H1 (cell line): ENCODE measurements at regions not wholly inside any gene's neighbourhood (a gene's known extent, or its start where the extent isn't known, plus 50 kb on each side); places are given as distances from the start of the nearest gene placed in this dataset.

ENCODE experiments used
- CTCF ChIA-PET: fragments of 300-600 bp; sonication (Branson Sonifier 250); formaldehyde crosslinking; loops from one replicate; lab custom pipeline; 2021; ENCODE audit not compliant: partially characterized antibody; lab: Charles Lee
- POLR2A ChIA-PET: fragments of 300-600 bp; sonication (Branson Sonifier 250); formaldehyde crosslinking; loops from one replicate; lab custom pipeline; 2021; ENCODE audit warnings: inconsistent platforms; ENCODE audit not compliant: partially characterized antibody; lab: Charles Lee
- DNase-seq, 2 experiments: peaks; one replicate each; pipeline versions ENCODE4 v3.0.0 to v3.0.0-alpha.2; 2010 to 2022; ENCODE audit warnings: low spot score in 2 of 2, low read depth in 1 of 2, mixed read lengths in 1 of 2
- FAIRE-seq: peaks from 2 replicates; lab custom pipeline; 2011; peaks lifted over from hg19 to GRCh38; lab: Jason Lieb, UNC
- H2AFZ ChIP-seq: 2 replicates; pipeline ENCODE4 v1.8.1; 2012; ENCODE audit warnings: low read length, inconsistent platforms
- H2AK5ac ChIP-seq: 2 replicates; pipeline ENCODE4 v1.6.1; 2013; ENCODE audit warnings: low read depth, low read length
- H2BK120ac ChIP-seq: replicated peaks from 2 replicates; pipeline ENCODE3; 2013; ENCODE audit warnings: low read depth, low read length, inconsistent platforms
- H2BK12ac ChIP-seq: 2 replicates; pipeline ENCODE4 v1.6.1; 2013; ENCODE audit warnings: low read depth, low read length
- H2BK15ac ChIP-seq: 2 replicates; pipeline ENCODE4 v1.6.1; 2013; ENCODE audit warnings: low read length
- H2BK20ac ChIP-seq: 2 replicates; pipeline ENCODE4 v1.6.1; 2013; ENCODE audit warnings: low read length
- H2BK5ac ChIP-seq: 2 replicates; pipeline ENCODE4 v1.6.1; 2013; ENCODE audit warnings: low read depth, low read length
- H3K14ac ChIP-seq: 2 replicates; pipeline ENCODE4 v1.6.1; 2013; ENCODE audit warnings: inconsistent platforms; ENCODE audit not compliant: insufficient read length
- H3K18ac ChIP-seq: 2 replicates; pipeline ENCODE4 v1.6.1; 2013; ENCODE audit warnings: low read length; ENCODE audit errors: extremely low read depth
- H3K23ac ChIP-seq: 2 replicates; pipeline ENCODE4 v1.6.1; 2013; ENCODE audit warnings: inconsistent platforms; ENCODE audit not compliant: insufficient read length
- H3K23me2 ChIP-seq: 2 replicates; pipeline ENCODE4 v1.6.1; 2013; ENCODE audit warnings: low read depth, low read length
- H3K27ac ChIP-seq: 2 replicates; pipeline ENCODE4 v1.6.1; 2011; ENCODE audit warnings: low read depth, low read length, inconsistent platforms
- H3K27me3 ChIP-seq, 4 experiments: replicated peaks in 1 of 4; 1 replicate in 1 of 4; 2 replicates in 3 of 4; pipeline versions ENCODE4 v1.6.1 to v1.8.1; 2011 to 2013; ENCODE audit warnings: low read length in 3 of 4, mild to moderate bottlenecking in 3 of 4, inconsistent platforms in 2 of 4, mixed read lengths in 2 of 4, moderate library complexity in 1 of 4; ENCODE audit not compliant: control insufficient read depth in 3 of 4, insufficient read depth in 3 of 4; ENCODE audit errors: extremely low read depth in 1 of 4
- H3K36me3 ChIP-seq, 4 experiments: 2 replicates each; pipeline versions ENCODE4 v1.6.1 to v1.8.1; 2011 to 2013; ENCODE audit warnings: mild to moderate bottlenecking in 4 of 4, low read length in 3 of 4, moderate library complexity in 2 of 4, control low read depth in 1 of 4, inconsistent platforms in 1 of 4; ENCODE audit not compliant: insufficient read depth in 4 of 4, control insufficient read depth in 2 of 4
- H3K4ac ChIP-seq: replicated peaks from 2 replicates; pipeline ENCODE3; 2013; ENCODE audit warnings: low read length, low read depth, mixed read lengths, inconsistent platforms; ENCODE audit not compliant: insufficient read length
- H3K4me1 ChIP-seq, 4 experiments: replicated peaks in 1 of 4; 1 replicate in 1 of 4; 2 replicates in 3 of 4; pipeline versions ENCODE4 v1.6.1 to v1.8.1; 2011 to 2013; ENCODE audit warnings: low read length in 3 of 4, inconsistent platforms in 2 of 4, mixed read lengths in 1 of 4; ENCODE audit not compliant: insufficient read depth in 4 of 4, control insufficient read depth in 3 of 4
- H3K4me2 ChIP-seq, 2 experiments: 2 replicates each; pipeline versions ENCODE4 v1.6.1 to v1.8.1; 2011 to 2013; ENCODE audit warnings: low read depth in 2 of 2, low read length in 2 of 2, control low read depth in 1 of 2, inconsistent platforms in 1 of 2, mild to moderate bottlenecking in 1 of 2; ENCODE audit not compliant: insufficient read depth in 1 of 2
- H3K4me3 ChIP-seq, 4 experiments: fragments of 200-600, 300-600 bp in 1 of 4; sonication (generic), shearing (Covaris generic), sonication (Bioruptor Twin) in 1 of 4; 2 replicates each; pipeline versions ENCODE4 v1.5.1 to v1.8.1; 2011 to 2016; ENCODE audit warnings: low read length in 4 of 4, low read depth in 3 of 4, control low read depth in 2 of 4, inconsistent platforms in 2 of 4, mild to moderate bottlenecking in 2 of 4, mixed read lengths in 1 of 4, moderate library complexity in 1 of 4; ENCODE audit not compliant: insufficient read depth in 2 of 4; ENCODE audit errors: extremely low read depth in 1 of 4
- H3K56ac ChIP-seq: replicated peaks from 2 replicates; pipeline ENCODE3; 2013; ENCODE audit warnings: low read depth, mild to moderate bottlenecking, mixed read lengths, low read length, inconsistent platforms; ENCODE audit not compliant: insufficient read length
- H3K79me1 ChIP-seq: 2 replicates; pipeline ENCODE4 v1.6.1; 2013; ENCODE audit warnings: low read depth, low read length, control low read depth
- H3K79me2 ChIP-seq, 2 experiments: 2 replicates each; pipeline versions ENCODE4 v1.6.1 to v1.8.1; 2012 to 2013; ENCODE audit warnings: low read length in 2 of 2, mild to moderate bottlenecking in 2 of 2, inconsistent platforms in 1 of 2; ENCODE audit not compliant: insufficient read depth in 2 of 2, control insufficient read depth in 1 of 2
- H3K9ac ChIP-seq, 4 experiments: replicated peaks in 1 of 4; 1 replicate in 1 of 4; 2 replicates in 3 of 4; pipeline versions ENCODE4 v1.6.1 to v1.8.1; 2011 to 2013; ENCODE audit warnings: low read depth in 3 of 4, low read length in 3 of 4, control low read depth in 2 of 4, mild to moderate bottlenecking in 2 of 4, moderate library complexity in 2 of 4, inconsistent platforms in 1 of 4; ENCODE audit errors: extremely low read depth in 1 of 4
- H3K9me3 ChIP-seq, 2 experiments: 2 replicates each; pipeline versions ENCODE4 v1.6.1 to v1.8.1; 2012 to 2013; ENCODE audit warnings: mild to moderate bottlenecking in 2 of 2, moderate library complexity in 2 of 2, control low read depth in 1 of 2, inconsistent platforms in 1 of 2, low read depth in 1 of 2, low read length in 1 of 2, mixed read lengths in 1 of 2; ENCODE audit not compliant: insufficient read depth in 2 of 2
- H4K20me1 ChIP-seq, 2 experiments: replicated peaks in 1 of 2; 2 replicates each; pipeline versions ENCODE3 to v1.8.1; 2011 to 2013; ENCODE audit warnings: inconsistent platforms in 2 of 2, low read length in 2 of 2, mild to moderate bottlenecking in 1 of 2; ENCODE audit not compliant: insufficient read depth in 2 of 2, control insufficient read depth in 1 of 2
- H4K5ac ChIP-seq: 2 replicates; pipeline ENCODE4 v1.6.1; 2013; ENCODE audit warnings: low read length, low read depth, mixed read lengths, inconsistent platforms; ENCODE audit not compliant: insufficient read length
- H4K8ac ChIP-seq: 2 replicates; pipeline ENCODE4 v1.8.0; 2013; ENCODE audit warnings: mild to moderate bottlenecking, moderate library complexity, low read length, inconsistent platforms; ENCODE audit not compliant: insufficient read depth; ENCODE audit errors: extremely low read depth
- H4K91ac ChIP-seq: replicated peaks from 2 replicates; pipeline ENCODE3; 2013; ENCODE audit warnings: low read length, mixed read lengths, inconsistent platforms; ENCODE audit not compliant: insufficient read length
- FOSL1 ChIP-seq: IDR thresholded peaks from 2 replicates; pipeline ENCODE4 v1.6.1; 2011; ENCODE audit warnings: mild to moderate bottlenecking, low read depth, low read length, moderate library complexity; ENCODE audit not compliant: insufficient read depth
- HDAC2 ChIP-seq, 2 experiments: fragments of 300-600 bp in 1 of 2; sonication (generic) in 1 of 2; IDR thresholded peaks; 2 replicates each; pipeline ENCODE4 v1.6.1; 2011 to 2012; ENCODE audit warnings: low read depth in 2 of 2, low read length in 2 of 2, mild to moderate bottlenecking in 2 of 2, moderate library complexity in 2 of 2, borderline replicate concordance in 1 of 2, inconsistent platforms in 1 of 2
- POLR2A ChIP-seq, 2 experiments: IDR thresholded peaks; 1 replicate in 1 of 2; 2 replicates in 1 of 2; pipeline ENCODE4 v1.6.1; 2011; ENCODE audit warnings: low read depth in 2 of 2, low read length in 2 of 2, mild to moderate bottlenecking in 2 of 2; ENCODE audit errors: control extremely low read depth in 1 of 2
- SAP30 ChIP-seq: fragments of 300-600 bp; sonication (generic); IDR thresholded peaks from 2 replicates; pipeline ENCODE4 v1.7.1; 2012; ENCODE audit warnings: low read length, moderate library complexity, mild to moderate bottlenecking, inconsistent platforms; ENCODE audit not compliant: insufficient read depth, insufficient replicate concordance
- SP2 ChIP-seq: IDR thresholded peaks from 2 replicates; pipeline ENCODE4 v1.6.1; 2012; ENCODE audit warnings: mild to moderate bottlenecking, low read length, inconsistent platforms
- ZNF274 ChIP-seq: IDR thresholded peaks from 2 replicates; pipeline ENCODE4 v1.7.0; 2012; ENCODE audit warnings: low read length, borderline replicate concordance; ENCODE audit errors: extremely low read depth
- WGBS, 2 experiments: shearing (Covaris generic) in 1 of 2; methylation state at CpG; one replicate each; pipeline versions ENCODE4 v1.1.6 to v1.1.7; 2013 to 2015; ENCODE audit warnings: low lambda C conversion rate in 2 of 2, mixed read lengths in 2 of 2, inconsistent platforms in 1 of 2, low coverage in 1 of 2, missing lambda C conversion rate in 1 of 2; ENCODE audit not compliant: insufficient replicate concordance in 2 of 2, insufficient coverage in 1 of 2, insufficient read length in 1 of 2; ENCODE audit errors: extremely low coverage in 1 of 2, missing lambda C conversion rate in 1 of 2; 5-methylcytosine and 5-hydroxymethylcytosine counted together
- TF ChIP-seq, protein P1 (sequence below): IDR thresholded peaks from 2 replicates; pipeline ENCODE4 v1.6.1; 2012; ENCODE audit warnings: inconsistent platforms
- TF ChIP-seq, protein P2 (sequence below): IDR thresholded peaks from 2 replicates; pipeline ENCODE4 v1.6.1; 2011; ENCODE audit warnings: low read length, improper control_type of control experiment

- FAIRE-seq (no peak), DNase-seq (no peak)
- Histone ChIP-seq H3K79me2 (no peaks in the 10 kb centered on the region), H2BK5ac (no peak overlapping the region), H2BK120ac (no peak overlapping the region), H3K4me1 (peaks cover 0 to under 1% (median 0%) of the 10 kb centered on the region in 4 experiments; a peak in 1 of 7 replicates), H3K18ac (no peak overlapping the region), H4K5ac (no peak overlapping the region), H4K91ac (no peak overlapping the region), H2AK5ac (no peak overlapping the region), H4K20me1 (no peaks in the 10 kb centered on the region), H3K36me3 (no peaks in the 10 kb centered on the region), H3K9me3 (no peaks in the 10 kb centered on the region), H2BK15ac (no peak overlapping the region), H3K23me2 (no peaks in the 10 kb centered on the region), H3K56ac (no peak overlapping the region), H3K4me3 (no peak overlapping the region), H3K4ac (no peak overlapping the region), H4K8ac (no peak overlapping the region), H3K9ac (no peak overlapping the region), H3K14ac (no peak overlapping the region), H2BK12ac (no peak overlapping the region), H2BK20ac (no peak overlapping the region), H2AFZ (no peak overlapping the region), H3K79me1 (no peaks in the 10 kb centered on the region), H3K23ac (no peak overlapping the region), H3K27ac (no peak overlapping the region), H3K27me3 (no peaks in the 10 kb centered on the region), H3K4me2 (no peak overlapping the region)
- ChIA-PET CTCF (interaction anchor here (0.6 kb wide), 1 partner anchor 100 kb away, joined by 3 read pairs; no protein-coding TSS in a partner anchor), POLR2A (interaction anchor here (0.6 kb wide), 1 partner anchor 1595 kb away, joined by 5 read pairs; no protein-coding TSS in a partner anchor)
- TF ChIP-seq ZNF274: no peak
- TF ChIP-seq POLR2A (IDR thresholded peaks at IDR 0.05; ENCODE audit: control extremely low read depth in 1 of 2, low read depth in 2 of 2, low read length in 2 of 2): no peak
- TF ChIP-seq, protein P1, sequence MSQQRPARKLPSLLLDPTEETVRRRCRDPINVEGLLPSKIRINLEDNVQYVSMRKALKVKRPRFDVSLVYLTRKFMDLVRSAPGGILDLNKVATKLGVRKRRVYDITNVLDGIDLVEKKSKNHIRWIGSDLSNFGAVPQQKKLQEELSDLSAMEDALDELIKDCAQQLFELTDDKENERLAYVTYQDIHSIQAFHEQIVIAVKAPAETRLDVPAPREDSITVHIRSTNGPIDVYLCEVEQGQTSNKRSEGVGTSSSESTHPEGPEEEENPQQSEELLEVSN: no peak
- no peak for TF ChIP-seq FOSL1
- no peak for TF ChIP-seq SP2
- TF ChIP-seq, protein P2, sequence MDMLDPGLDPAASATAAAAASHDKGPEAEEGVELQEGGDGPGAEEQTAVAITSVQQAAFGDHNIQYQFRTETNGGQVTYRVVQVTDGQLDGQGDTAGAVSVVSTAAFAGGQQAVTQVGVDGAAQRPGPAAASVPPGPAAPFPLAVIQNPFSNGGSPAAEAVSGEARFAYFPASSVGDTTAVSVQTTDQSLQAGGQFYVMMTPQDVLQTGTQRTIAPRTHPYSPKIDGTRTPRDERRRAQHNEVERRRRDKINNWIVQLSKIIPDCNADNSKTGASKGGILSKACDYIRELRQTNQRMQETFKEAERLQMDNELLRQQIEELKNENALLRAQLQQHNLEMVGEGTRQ: no peak
- TF ChIP-seq HDAC2 (IDR thresholded peaks at IDR 0.05; ENCODE audit: borderline replicate concordance in 1 of 2, low read depth in 2 of 2, low read length in 2 of 2): no peak
- no peak for TF ChIP-seq SAP30
- 88% methylated on average over 4 of the region's 4 CpGs; no CpG with 5 or more reads in 1 of the 2 experiments for WGBS, 2 experiments
These were observed 204.4 kb downstream of the MZT1 start for GRCh38 chr13:72523049-72523448.
